K562 (cell line): ENCODE measurements at regions not wholly inside any gene's neighbourhood (a gene's known extent, or its start where the extent isn't known, plus 50 kb on each side); places are given as distances from the start of the nearest gene placed in this dataset.

ENCODE experiments used
- CHD2 ChIP-seq: IDR thresholded peaks from 2 replicates; pipeline ENCODE4 v1.6.1; 2011; ENCODE audit warnings: low read depth, low read length
- CTBP1 ChIP-seq: fragments of 450-650 bp; IDR thresholded peaks from 2 replicates; pipeline ENCODE4 v1.6.1; 2016; ENCODE audit warnings: borderline replicate concordance
- POLR2A ChIP-seq: fragments of 450-650 bp; conservative IDR thresholded peaks from 2 replicates; pipeline ENCODE4 v1.6.1; 2016
- ZBTB7A ChIP-seq: IDR thresholded peaks from 2 replicates; pipeline ENCODE4 v1.6.1; 2011; ENCODE audit warnings: low read depth, mild to moderate bottlenecking, low read length, moderate library complexity, borderline replicate concordance; ENCODE audit not compliant: control insufficient read depth
- ZNF589 ChIP-seq: fragments of 200-800 bp; sonication (Bioruptor generic); IDR thresholded peaks from 2 replicates; pipeline ENCODE4 v1.6.1; 2016; ENCODE audit warnings: low read depth, missing genetic modification characterization, missing compliant biosample characterization

DNA sequence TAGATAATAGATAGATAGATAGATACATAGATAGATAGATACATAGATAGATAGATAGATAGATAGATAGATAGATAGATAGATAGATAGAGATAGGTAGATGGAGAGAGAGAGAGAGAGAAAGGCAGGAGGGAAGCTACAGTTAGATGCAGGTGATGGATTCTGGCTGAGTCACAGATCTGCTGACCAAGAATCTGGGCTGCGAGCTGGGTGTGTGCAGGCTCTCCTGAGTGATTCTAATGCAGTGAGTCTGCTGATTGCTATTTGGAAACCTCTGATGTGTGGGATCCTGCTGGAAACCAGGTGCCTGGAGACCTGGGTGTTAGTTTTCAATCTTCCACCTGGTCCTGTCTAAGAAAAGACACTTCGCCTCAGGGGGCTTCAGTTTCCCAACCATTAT lies 1441.8 kb downstream of the TBC1D22A start:
- TF ChIP-seq ZNF589 (CRISPR knock-in tag), result no peak
- TF ChIP-seq POLR2A, result no peak
- no peak for TF ChIP-seq CTBP1
- TF ChIP-seq ZBTB7A, result no peak
- no peak for TF ChIP-seq CHD2
